ENCODE measurements at regions not wholly inside any gene's neighbourhood (a gene's known extent, or its start where the extent isn't known, plus 50 kb on each side); places are given as distances from the start of the nearest gene placed in this dataset.
"Not testable (repeated sequence)": the region's sequence is repeated elsewhere in the genome, so short reads cannot be mapped to it uniquely, and the experiment has no call there.

- ATAC-seq; DNase-seq (ENCODE audit: low spot score): not testable (repeated sequence)
These were observed 95.3 kb upstream of the NAA20 start for GRCh38 chr20:19921829-19922228.

- DNase-seq (ENCODE audit: low spot score) (no peak), ATAC-seq (no peak)
These were observed 94.4 kb upstream of the NAA20 start for GRCh38 chr20:19922716-19923115.

GRCh38 chr20:19923762-19924161 is 93.4 kb upstream of the NAA20 start:
- DNase-seq (ENCODE audit: low spot score) (no peak), ATAC-seq (no peak)

DNA sequence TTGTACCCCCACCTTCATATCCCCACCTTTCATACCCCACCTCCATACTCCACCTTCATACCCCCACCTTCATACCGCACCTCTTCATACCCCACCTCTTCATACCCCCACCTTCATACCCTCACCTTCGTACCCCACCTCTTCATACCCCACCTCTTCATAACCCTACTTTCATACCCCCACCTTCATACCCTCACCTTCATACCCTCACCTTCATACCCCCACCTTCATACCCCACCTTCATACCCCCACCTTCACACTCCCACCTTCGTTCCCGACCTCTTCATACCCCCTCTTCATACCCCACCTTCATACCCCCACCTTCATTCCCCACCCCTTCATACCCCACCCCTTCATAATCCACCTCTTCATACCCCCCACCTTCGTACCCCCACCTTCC is 92.9 kb upstream of the NAA20 start:
- DNase-seq (ENCODE audit: low spot score) (no peak), ATAC-seq (no peak)

DNA sequence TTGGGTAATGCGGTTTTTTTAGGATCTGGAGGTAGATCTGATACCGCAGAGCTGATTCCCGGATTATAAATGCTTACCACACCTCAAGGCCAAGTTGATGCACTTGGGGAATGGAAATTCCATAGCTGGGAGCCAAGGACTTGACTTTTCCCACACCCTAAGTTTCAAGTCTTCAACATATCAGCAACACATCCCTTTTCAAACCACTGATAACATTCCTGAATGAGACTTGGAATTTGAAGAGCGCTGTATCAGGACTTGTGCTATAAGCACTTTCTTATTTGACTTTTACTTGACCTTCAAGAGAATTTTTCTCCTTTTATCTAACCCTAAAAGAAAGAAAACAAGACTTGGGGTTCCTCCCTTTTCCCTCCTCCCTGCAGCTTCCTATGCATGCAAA is 90.6 kb upstream of the NAA20 start:
- ATAC-seq: no peak
- DNase-seq (ENCODE audit: low spot score): no peak

- DNase-seq (ENCODE audit: low spot score) (no peak), ATAC-seq (peak; percentile 48)
These were observed 88.7 kb upstream of the NAA20 start for GRCh38 chr20:19928328-19929011.

DNA sequence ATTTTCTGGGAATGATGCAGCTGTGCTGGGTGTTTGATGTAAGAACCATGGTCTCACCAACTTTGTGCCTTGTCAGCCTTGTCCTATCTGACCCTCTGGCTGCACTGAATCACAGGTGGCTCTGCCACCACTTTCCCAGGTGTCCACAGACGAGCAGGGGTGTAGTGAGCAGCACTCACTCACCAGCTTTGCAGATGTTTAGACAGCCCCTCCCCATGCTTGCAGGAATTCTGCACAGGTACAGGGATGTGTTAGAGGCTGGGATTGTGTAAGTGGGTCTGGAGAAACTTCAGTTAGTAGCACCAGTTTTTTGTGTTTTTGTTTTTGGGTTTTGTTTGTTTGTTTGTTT is 88.2 kb upstream of the NAA20 start:
- no peak for DNase-seq (ENCODE audit: low spot score)
- ATAC-seq: no peak

- ATAC-seq (no peak), DNase-seq (ENCODE audit: low spot score) (no peak)
These were observed 87.5 kb upstream of the NAA20 start for GRCh38 chr20:19929481-19930145.

GRCh38 chr20:19930426-19930825 is 86.7 kb upstream of the NAA20 start:
- DNase-seq (ENCODE audit: low spot score): no peak
- no peak for ATAC-seq

DNA sequence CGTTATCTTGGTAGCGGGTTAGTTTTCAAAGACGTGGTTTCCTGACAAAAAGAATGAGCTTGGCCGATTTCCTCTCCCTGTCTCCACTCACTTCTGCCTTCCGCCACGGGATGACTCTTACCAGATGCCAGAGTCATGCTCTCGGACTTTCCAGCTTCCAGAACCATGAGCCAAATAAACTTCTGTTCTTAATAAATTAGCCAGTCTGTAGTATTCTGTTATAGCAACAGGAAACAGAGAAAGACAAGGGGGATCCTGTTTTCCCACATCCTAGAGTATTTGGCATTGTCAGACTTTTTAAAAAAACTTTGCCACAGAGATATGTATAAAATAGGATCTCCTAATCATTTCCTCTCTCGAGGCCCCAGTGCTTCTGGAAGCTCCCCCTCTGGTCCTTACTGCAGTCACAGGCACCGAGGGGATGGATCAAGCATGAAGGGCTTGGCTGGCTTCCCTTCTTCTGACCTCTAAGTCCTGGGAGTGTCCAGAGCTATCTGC is 84.9 kb upstream of the NAA20 start:
- ATAC-seq (peak; percentile 52), DNase-seq (ENCODE audit: low spot score) (no peak)

DNA sequence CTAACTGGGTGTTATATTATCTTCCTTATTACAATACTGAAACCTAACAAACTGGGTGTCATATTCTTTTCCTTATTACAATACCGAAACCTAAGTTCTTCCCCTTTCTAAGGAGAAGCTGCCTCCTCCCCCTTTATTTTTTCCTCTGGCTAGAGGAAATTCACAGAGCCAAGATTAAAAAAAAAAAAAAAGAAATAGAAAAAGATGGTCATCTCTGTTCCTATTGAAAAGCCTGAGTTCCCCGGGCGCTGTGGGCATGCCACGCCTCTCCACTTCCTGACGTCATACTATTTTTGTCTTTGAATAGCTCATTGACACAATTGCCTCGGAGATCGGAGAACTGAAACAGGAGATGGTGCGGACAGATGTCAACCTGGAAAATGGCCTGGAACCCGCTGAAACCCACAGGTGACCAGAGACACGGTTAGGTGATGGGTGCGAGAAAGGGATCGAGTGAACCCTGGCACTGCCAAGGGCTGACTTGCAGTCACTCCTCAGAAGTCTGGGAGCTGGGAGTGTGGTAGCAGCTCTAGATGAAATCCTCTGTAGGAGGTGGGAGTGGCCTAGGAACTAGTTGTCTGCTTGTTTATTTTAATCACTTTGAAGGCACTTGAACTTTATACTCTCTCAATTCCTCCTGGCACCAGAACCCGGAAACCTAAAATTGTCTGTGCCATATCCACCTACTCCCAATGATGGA is 82.2 kb upstream of the NAA20 start:
- DNase-seq (ENCODE audit: low spot score) (no peak), ATAC-seq (peak; percentile 48)

DNA sequence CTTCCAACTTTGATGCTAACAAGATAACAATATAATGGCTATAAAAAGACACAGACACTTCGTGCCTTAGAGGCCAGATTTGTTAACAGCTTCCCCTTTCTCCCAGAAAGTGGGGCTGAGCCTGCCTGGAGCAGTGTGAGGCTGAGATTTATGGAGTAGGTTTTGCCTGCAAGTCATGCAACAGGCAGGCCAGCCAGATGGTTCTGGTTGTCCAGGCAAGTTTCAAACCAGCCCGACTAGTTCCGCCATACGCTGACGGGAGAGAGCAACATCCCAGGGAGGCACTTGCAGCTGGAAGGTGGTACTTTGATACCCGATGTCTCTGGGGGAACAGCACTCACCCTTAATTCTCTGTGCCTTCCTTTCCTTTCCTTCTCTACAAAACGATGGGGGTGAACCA is 81.3 kb upstream of the NAA20 start:
- ATAC-seq (no peak), DNase-seq (ENCODE audit: low spot score) (no peak)

DNA sequence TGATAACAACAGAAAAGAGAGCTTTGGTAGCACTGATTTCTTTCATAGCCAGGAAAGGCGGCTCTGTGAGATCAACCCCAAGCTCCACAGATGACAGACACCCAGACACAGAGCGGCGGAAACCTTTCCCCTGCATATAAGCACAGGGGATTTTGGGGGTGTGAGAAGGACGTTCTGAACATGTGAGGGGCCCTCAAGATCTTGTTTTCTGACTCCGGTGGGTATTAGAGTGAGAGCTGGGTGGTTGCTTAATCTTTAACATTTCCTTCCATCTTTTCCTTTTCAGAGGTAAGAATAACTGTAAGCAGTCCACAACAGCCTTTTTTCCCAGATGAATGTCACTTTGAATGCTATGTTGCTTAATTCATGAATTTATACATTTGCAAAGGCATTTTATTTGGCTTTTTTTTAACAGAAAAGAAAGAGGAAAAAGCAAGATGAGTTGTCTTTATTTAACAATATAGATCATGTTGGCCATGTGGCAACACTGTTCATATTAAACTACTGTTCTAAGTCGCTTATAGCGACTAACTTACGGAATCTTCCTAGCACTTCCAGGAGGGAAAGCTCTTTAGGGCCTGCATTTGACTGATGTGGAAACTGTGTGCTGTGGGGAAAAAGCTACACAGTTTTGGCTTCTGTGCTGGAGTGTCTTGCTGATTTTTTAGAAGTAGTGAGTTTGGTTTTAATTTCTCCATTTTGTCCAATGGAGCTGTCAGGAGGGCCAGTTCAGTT is 80.5 kb upstream of the NAA20 start:
- ATAC-seq (no peak), DNase-seq (ENCODE audit: low spot score) (no peak)

DNA sequence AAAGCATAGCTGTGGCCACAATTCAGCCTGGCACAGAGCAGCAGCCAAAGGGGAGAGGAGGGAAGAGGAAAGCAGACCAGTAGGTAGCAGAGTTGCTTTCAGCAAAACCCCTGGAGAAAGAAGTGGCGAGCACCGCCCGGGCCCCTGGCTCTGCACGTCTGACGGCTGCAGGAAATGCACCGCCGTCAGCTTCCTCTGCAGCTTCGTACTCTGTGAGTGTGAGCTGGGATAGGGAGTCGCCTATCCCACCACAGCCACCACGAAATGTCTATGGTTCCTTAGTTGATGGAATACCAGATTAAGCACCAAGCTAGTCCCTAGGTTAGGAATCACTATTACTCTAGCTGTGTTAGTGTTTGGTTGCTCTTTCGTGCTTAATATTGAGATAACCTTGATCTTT is 79.9 kb upstream of the NAA20 start:
- no peak for DNase-seq (ENCODE audit: low spot score)
- peak; percentile 57 for ATAC-seq

GRCh38 chr20:19937651-19938420 is 79.3 kb upstream of the NAA20 start:
- DNase-seq (ENCODE audit: low spot score) (no peak), ATAC-seq (no peak)

- DNase-seq (ENCODE audit: low spot score) (no peak), ATAC-seq (no peak)
These were observed 78.6 kb upstream of the NAA20 start for GRCh38 chr20:19938421-19939090.

DNA sequence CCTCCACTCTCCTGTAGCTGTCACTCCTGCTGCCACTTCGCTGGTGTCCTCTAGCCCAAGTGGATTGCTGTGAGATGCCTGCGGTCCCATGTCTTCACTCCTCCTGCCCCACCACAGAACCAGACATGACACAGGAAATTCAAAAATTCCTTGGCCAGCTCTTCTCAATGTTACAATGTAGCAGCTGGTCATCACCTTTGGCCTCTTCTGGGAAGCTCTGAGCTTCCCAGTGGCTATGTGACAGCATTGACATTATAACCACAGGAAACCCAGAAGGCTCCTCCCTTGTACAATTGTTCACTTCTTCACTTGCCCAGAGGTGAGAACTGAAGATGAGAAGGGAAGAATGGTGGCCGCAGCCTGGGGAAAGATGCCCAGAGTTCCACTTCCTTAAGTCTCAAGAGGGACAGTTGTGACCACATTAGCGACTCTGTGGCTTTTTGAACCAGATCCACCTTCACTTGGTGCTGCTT is 76.1 kb upstream of the NAA20 start:
- ATAC-seq (no peak), DNase-seq (ENCODE audit: low spot score) (no peak)

- no peak for ATAC-seq
These were observed 74.6 kb upstream of the NAA20 start for GRCh38 chr20:19942611-19943010.

GRCh38 chr20:19943061-19943521 is 74.1 kb upstream of the NAA20 start:
- ATAC-seq: no peak
- no peak for DNase-seq (ENCODE audit: low spot score)

More at GRCh38 chr20:19942611-19943010, 74.6 kb upstream of the NAA20 start:
- DNase-seq (ENCODE audit: low spot score): no peak
